ENCODE measurements at regions not wholly inside any gene's neighbourhood (a gene's known extent, or its start where the extent isn't known, plus 50 kb on each side); places are given as distances from the start of the nearest gene placed in this dataset.

DNA sequence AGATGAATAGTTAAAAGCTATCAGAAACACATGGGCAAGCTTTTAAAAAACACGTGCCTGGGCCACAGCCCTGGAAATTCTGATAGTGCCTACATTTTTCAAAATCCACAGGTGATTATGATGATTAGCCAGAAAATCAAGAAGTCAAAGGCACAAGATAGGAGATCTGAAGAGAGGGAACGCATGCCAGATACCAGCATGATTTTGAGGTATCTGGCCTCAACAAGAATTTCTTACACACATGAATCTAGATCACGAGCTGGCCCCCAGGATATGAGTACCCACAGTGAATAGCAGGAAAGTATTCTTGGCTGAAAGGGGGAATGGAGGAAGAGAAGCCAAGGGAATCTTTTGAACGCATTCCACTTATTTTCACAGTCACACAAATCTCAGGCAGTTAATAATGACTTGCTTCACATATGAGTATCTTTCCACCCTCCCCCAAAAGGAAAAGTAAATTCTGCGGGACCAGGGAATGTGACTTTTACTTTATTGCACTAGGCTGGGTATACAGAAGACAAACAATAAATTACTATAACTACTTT, 438.2 kb downstream of the BCAT1 start:
- TF ChIP-seq POLR2A (IDR thresholded peaks at IDR 0.05), result no peak
- TF ChIP-seq, protein P1, sequence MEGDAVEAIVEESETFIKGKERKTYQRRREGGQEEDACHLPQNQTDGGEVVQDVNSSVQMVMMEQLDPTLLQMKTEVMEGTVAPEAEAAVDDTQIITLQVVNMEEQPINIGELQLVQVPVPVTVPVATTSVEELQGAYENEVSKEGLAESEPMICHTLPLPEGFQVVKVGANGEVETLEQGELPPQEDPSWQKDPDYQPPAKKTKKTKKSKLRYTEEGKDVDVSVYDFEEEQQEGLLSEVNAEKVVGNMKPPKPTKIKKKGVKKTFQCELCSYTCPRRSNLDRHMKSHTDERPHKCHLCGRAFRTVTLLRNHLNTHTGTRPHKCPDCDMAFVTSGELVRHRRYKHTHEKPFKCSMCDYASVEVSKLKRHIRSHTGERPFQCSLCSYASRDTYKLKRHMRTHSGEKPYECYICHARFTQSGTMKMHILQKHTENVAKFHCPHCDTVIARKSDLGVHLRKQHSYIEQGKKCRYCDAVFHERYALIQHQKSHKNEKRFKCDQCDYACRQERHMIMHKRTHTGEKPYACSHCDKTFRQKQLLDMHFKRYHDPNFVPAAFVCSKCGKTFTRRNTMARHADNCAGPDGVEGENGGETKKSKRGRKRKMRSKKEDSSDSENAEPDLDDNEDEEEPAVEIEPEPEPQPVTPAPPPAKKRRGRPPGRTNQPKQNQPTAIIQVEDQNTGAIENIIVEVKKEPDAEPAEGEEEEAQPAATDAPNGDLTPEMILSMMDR (IDR thresholded peaks at IDR 0.05 in 8 of 11, conservative IDR thresholded peaks at IDR 0.05 in 3 of 11), result no peak

Data from spleen (tissue), 7 donors.